ACHN (cell line): ENCODE measurements at regions not wholly inside any gene's neighbourhood (a gene's known extent, or its start where the extent isn't known, plus 50 kb on each side); places are given as distances from the start of the nearest gene placed in this dataset.
A peak's percentile ranks its signal among the peaks of the same experiment; 100 is the strongest.
"Not testable (repeated sequence)": the region's sequence is repeated elsewhere in the genome, so short reads cannot be mapped to it uniquely, and the experiment has no call there.

Source experiments
- DNase-seq: peaks from one replicate; pipeline ENCODE4 v3.0.0-alpha.2; 2015
- in situ Hi-C: cut with HindIII; loops from 2 replicates; pipeline ENCODE4 v1.10.0; 2017; ENCODE audit warnings: low sequenced_read_pairs, low pct_ligation_motif_present, low pct_unique_long_range_greater_than_20kb

DNA sequence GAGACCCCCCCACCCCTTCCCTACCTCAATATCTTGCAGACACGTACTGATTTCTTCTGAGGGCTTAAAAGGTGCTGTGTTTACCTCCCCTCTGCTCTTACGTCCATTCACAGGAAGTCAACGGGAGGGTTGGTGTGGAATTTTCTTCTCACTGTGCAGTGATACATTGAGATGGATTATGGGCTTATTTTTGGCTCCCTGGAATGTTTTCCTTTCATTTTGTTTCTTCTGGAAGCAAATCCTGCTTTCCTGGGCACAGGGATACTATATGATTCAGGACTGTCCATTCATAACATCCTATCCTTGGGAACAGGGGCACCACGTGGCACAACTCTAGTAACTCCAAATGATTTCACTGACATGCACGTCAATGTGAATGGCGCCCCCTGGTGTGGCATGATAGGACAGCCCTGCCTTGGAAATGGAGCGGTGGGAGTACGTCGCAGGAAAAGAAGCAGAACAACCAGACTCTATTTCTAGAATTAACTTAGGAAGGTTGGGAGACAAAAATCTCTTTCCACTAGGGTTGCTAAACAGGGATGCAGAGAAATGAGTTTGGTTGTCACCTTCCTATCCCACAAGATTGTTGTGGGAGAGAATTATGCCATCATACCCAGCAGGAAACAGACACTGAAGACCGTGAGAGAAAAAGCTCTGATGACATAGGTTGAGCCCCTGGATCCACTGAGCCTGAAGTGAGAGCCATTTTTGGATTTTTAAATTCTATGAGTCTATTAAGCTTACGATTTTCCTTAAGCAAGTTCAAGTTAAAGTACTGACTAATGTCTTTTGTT, 146.5 kb upstream of the RAG2 start:
- in situ Hi-C loops, result no loop called here
- peak; percentile 62 for DNase-seq

DNA sequence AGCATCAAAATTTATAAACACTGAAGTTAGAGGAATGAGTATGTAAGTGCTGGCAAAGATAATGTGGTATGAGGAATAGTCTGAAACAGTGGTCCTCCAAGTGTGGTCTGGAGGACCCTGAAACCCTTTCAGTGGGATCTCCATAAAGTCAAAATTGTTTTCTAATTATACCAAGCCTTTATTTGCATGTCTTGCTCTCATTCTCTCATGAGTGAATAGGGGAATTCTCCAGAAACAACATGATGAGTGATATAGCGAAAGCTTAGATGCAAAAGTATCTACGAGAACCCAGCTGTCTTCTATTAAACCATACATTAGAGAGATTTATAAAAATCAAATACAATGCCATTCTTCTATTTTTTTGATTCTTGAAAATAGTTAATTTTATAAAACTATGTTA, 145.0 kb upstream of the RAG2 start:
- no peak for DNase-seq
- in situ Hi-C loops, result no loop called here

DNA sequence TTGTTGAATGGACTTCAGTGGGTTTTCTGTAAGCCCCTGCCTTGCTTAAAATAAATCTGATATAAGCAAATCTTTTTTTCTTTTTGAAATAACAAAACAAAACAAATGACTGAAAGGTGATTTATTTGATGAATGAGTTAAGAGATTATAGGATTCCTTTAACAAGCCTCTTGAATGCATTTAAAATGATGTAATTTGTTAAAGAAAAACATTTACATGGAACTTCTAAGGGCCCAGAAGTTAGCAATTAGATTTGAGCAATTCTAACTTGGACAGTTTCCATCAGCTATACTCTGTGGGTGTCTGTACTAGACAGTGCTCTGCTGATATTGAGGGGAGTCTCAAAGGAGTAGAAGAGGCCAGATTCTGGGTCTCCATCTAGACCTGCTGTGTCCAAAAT, 143.5 kb upstream of the RAG2 start:
- in situ Hi-C loops, result no loop called here
- DNase-seq, result no peak

DNA sequence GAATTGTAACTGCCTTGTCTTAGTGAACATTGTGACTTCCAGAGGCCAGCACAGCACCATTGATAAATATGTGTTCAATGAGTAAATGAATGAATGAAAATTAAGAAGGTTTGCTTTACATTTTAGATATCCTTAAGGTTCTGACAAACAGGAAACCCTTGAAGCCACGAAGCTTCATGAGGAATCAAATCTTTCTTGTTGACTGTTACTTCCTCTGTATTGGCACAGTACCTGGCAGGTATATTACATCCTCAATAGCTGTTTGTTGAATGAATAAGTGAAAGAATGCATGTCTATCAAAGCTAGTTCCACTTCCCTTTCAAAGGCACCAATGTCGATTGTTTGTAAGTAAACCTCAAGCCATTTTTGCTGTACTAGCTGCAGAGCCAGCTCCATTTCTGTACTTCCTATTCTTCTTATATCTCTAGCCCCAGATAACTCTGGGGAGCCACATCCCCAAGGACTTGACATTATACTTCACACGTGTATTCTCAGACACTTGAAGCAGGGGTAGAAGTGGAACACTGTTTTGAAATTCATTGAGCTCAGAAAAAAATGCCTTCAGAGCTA, 140.3 kb upstream of the RAG2 start:
- in situ Hi-C loops, result no loop called here
- DNase-seq, result no peak

DNA sequence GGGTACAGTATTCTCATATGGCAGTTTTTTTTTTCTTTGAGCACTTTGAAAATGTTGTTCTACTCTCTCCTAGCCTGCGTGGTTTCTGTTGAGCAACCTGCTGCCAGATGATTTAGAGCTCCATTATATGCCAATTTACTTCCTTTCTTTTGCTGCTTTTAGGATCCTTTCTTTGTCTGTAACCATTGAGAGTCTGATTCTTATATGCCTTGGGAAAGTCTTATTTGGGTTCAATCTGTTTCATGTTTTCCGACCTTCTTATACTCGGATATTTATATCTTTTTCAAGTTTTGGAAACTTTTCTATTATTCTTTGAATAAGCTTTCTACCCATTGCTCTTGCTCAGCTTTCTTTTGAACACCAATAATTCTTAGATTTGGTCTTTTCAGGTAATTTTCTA, 138.1 kb upstream of the RAG2 start:
- DNase-seq, result no peak
- in situ Hi-C loops, result no loop called here

DNA sequence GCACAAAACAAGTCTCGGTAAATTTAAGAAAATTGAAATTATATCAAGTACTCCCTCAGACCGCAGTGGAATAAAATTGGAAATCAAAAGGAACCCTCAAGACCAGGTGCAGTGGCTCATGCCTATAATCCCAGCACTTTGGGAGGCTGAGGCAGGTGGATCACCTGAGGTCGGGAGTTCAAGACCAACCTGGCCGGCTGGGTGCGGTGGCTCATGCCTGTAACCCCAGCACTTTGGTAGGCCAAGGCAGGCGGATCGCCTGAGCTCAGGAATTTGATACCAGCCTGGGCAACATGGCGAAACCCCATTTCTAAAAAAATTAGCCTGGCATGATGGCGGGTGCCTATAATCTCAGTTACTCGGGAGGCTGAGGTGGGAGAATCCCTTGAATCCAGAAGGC, 135.7 kb upstream of the RAG2 start:
- DNase-seq, in situ Hi-C loops: not testable (repeated sequence)

DNA sequence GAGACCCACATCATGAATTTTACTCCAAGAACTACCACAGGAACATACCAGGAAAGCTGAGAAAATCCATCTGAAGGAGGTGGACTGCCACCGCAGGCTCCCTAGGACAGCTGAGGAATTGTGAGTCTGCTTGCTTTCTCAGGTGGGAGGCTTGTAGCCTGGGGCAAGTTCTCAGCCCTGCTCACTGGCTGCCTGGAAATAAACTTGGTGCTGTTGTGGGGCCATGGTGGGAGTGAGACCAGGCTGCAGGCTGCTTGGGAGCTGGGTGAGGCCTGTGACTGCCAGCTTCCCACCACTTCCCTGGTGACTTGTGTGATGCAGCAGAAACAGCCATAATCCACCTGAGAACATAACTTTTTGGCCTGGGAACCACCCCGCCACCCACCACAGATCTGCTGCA, 132.7 kb upstream of the RAG2 start:
- DNase-seq, result no peak
- in situ Hi-C loops, result no loop called here

DNA sequence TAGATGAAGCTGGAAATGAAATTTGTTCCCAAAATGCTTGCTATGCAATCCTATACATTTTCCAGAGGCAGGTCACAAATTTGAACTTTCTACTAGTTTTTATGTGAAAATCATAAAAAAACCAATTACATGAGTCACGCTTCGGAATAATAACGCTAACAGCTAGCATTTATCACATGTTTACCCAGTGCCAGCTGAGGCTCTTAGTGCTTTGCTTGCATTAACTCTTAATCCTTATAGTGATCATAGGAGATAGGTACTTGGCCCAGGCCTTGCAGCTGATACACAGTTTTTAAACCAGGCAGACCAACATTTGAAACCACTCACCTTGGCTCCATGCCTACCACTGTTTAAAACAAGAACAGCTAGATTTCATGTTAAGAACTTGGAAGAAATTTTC, 131.8 kb upstream of the RAG2 start:
- in situ Hi-C loops, result no loop called here
- no peak for DNase-seq

DNA sequence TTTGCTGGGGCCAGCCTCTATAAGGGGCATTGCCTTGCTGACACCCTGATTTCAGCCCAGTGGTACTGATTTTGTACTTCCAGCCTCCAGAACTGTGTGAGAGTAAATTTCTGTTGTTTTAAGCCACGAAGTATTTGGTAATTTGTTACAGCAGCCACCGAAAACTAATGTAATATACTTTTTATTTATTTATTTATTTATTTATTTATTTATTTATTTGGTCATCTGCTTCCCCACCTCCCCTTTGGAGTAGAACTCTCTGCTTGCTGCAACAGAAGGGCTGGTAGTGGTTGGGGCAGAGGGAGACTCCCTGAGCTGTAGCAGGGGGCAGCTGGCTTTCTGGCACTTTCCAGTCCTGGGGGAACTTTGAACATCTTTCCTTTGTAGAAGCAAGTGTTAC, 128.4 kb upstream of the RAG2 start:
- in situ Hi-C loops, result no loop called here
- DNase-seq, result no peak

DNA sequence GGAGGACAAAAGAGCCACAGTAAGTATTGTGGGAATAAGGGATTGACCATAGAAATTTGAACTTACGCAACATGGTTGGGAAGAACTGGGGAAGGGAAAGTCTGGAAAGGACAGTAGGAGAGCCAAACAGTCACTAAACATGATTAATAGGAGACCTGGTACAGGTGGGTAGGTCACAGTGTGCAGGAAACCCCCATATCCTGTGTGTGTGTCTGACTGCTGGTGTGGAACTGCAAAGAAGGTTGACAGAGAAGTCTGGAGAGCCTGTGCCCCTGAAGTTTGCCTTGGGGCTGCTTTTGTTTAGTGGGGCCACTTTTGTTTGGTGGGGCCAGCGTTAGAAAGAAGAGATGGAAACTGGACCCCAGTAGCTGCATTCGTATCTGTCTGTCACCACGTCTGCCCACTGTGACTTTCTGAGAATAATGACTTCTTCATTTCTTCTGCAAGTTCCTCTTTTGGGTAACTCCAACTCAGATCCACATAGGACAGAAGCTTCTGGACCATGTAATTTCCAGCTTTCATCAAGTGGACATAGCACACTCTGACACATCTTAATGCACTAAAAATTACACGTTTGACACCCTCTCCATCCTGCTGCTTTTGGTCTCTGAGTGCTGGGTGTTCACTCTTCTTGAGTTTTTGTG, 126.8 kb upstream of the RAG2 start:
- no peak for DNase-seq
- in situ Hi-C loops, result no loop called here

DNA sequence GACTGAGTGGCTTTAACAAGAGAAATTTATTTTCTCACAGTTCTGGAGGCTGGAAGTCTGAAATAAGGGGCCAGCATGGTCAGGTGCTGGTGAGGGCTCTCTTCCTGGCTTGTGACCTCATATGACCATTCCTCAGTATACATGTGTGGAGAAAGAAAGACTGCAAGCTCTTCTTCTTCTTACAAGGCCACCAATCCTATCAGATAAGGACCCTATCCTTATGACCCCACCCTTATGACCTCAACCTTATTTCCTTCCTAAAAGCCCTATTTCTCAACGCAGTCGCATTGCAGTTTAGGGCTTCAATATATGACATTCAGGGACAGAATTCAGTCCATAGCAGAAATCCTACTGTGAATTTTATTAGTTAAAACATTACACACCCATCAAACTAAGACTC, 124.4 kb upstream of the RAG2 start:
- DNase-seq, result no peak
- in situ Hi-C loops, result no loop called here

DNA sequence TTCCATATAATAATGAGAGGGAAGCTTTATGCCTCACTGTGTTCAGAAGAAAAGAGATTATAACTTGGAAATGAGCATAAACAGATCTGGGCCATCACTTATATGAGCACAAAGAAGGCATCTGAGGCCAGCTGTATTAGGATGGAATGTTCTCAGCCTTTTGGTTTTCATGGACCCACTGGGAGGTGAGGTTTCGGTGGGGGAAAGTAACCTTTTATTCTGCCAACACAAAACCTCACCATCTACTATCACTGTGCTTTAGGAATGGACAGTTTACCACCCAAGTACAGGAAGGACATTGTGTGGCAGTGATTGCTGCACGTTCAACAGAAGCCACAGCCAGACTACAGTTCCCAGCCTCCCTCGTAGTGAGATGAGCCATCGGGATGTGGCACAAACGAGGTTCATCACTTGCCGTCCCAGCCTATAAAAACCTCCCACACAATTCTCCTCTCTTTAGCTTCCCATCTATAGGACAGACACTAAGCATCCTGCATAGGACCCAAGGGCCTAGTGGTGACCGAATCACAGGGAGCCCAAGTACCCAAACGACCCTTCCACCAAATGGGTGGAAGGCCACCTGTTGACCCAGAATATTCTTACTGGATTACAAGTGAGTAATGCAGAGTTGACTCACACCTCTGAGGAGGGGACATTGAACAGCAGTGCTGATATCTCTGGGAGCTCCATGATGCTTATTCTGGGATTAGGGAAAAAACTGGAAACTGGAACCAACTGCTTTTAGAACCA, 121.5 kb upstream of the RAG2 start:
- in situ Hi-C loops, result no loop called here
- DNase-seq, result no peak

DNA sequence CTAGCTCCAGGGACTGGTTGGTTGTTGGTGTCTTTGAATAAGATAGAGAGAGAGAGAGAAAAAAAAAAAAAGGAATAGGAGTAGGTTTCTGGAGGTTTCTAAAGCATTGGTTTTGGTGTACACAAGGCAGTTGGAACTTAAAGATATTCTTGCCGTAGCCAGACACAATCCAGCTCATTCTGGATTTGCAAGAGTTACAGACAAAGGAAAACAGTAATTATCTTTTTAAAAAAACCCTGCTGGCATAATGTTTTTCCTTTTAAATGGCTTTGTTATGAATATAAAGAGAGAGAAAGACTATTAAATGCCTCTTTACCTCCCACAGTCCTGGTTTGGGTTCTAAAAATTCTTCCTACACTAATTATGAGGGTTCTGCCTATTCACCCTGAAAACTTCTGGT, 120.4 kb upstream of the RAG2 start:
- in situ Hi-C loops, result no loop called here
- DNase-seq, result no peak

DNA sequence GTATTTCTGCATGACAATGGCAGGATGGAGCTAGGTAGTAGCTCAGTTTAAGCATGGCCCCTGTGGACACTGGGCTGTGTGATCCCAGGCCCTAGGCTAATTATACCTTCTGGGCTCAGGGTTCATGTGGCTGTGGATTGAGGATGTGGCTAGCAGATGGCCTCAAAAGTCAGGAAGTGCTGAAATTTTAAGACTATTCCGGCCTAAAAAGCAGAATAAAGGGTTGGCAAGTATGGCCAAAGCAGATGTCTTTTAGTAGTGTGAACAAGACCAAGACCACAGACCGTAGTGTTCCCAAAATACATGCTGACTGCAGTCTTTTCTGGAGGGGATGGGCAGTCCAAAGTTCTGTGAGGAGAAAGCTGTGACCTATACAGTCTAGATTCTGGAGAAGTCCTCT, 115.7 kb upstream of the RAG2 start:
- DNase-seq, result no peak
- in situ Hi-C loops, result no loop called here

DNA sequence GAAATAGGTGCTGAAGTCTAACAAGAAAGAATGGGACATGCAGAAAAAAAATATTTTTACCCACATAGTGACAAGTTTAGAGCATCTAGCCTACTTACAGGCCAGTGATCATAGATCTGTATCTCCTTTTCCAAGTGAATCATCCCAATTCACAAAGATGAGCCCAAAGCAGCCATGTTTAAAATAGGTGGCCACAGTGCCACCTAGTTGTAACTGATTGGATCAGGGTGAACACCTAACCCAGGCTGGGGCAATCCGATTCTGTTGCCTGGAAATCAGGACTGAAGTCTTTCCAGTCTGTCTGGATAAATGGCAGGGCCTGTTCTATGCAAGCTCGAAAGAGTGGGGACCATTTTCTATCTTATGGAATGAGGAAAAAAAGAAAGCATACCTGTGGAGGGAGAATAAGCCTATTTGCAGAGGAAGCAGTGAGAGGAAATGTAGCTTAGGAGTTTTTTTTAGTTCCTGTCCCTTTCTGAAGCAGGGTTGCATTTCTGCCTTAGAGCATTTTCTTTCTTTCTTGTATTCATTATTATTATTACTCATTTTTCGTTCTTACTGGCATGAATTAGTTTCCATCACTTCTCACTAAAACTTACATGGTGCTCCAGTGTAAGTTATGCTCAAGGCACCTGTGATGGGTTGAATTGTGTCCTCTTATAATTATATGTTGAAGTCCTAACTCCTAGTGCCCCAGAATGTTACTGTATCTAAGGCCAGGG, 113.2 kb upstream of the RAG2 start:
- DNase-seq, result peak; percentile 7
- in situ Hi-C loops, result no loop called here
